ENCODE measurements at regions not wholly inside any gene's neighbourhood (a gene's known extent, or its start where the extent isn't known, plus 50 kb on each side); places are given as distances from the start of the nearest gene placed in this dataset.
"Not testable (repeated sequence)": the region's sequence is repeated elsewhere in the genome, so short reads cannot be mapped to it uniquely, and the experiment has no call there.

- TF ChIP-seq CTCF, POLR2A (IDR thresholded peaks at IDR 0.05): not testable (repeated sequence)
These were observed 920.2 kb downstream of the RPIA start for GRCh38 chr2:89611710-89612109.
